ENCODE measurements at regions not wholly inside any gene's neighbourhood (a gene's known extent, or its start where the extent isn't known, plus 50 kb on each side); places are given as distances from the start of the nearest gene placed in this dataset.

DNA sequence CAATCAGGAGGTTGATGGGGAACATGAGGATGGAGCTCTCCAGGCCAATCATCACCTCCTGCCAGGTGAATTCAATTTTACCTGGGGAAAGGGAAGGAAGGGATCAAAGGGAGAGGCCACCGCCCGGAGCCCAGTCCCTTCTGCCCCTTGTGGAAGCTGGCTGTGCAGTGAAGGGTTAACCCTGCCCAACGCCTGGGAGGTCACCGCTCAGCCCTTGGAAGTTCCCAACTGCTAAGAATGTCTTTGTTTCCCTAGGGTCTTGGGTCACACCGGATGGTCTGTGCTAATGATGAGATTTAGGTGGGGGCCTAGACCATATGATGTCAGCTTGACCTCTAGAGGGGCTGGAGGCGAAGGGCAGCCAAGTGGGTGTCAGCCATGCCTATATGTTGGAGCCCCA is 52.1 kb upstream of the GCSH start:
- ATAC-seq (no peak), DNase-seq (ENCODE audit: low spot score) (no peak)

All from left lobe of liver (tissue), 2 donors.